GM19463 (cell line): ENCODE measurements at regions not wholly inside any gene's neighbourhood (a gene's known extent, or its start where the extent isn't known, plus 50 kb on each side); places are given as distances from the start of the nearest gene placed in this dataset.

Experiments
- ATAC-seq: cut with Tn5 transposase; IDR thresholded peaks from one replicate; pipeline ENCODE4 v1.9.1; 2021; ENCODE audit warnings: mild to moderate bottlenecking, moderate library complexity; ENCODE audit not compliant: unreplicated experiment

GRCh38 chr12:130098301-130099005 lies 63.8 kb upstream of the FZD10 start:
- ATAC-seq, result no peak

- no peak for ATAC-seq
These were observed 61.5 kb upstream of the FZD10 start for GRCh38 chr12:130100634-130101362.

- ATAC-seq, result no peak
These were observed 60.9 kb upstream of the FZD10 start for GRCh38 chr12:130101370-130101769.

GRCh38 chr12:130102266-130102665 lies 60.0 kb upstream of the FZD10 start:
- ATAC-seq, result no peak

- ATAC-seq, result no peak
These were observed 57.6 kb upstream of the FZD10 start for GRCh38 chr12:130104571-130105106.

- ATAC-seq, result no peak
These were observed 53.0 kb upstream of the FZD10 start for GRCh38 chr12:130109062-130109945.

GRCh38 chr12:130110914-130111313 lies 51.4 kb upstream of the FZD10 start:
- ATAC-seq, result no peak

- ATAC-seq, result no peak
These were observed 50.2 kb upstream of the FZD10 start for GRCh38 chr12:130111965-130112496.
